ENCODE measurements at regions not wholly inside any gene's neighbourhood (a gene's known extent, or its start where the extent isn't known, plus 50 kb on each side); places are given as distances from the start of the nearest gene placed in this dataset.

GRCh38 chr5:82491397-82491796 lies 213.2 kb upstream of the RPS23 start:
- FAIRE-seq, result no peak
- no peaks in the 10 kb centered on the region; a peak in 1 of 4 replicates for H3K27me3 ChIP-seq (replicated peaks in 1 of 2; ENCODE audit: control insufficient read depth in 2 of 2, insufficient read depth in 2 of 2, low read length in 1 of 2)
- CTCF ChIA-PET, result interaction anchor here (0.6 kb wide), 1 partner anchor 9 kb away, joined by 3 read pairs; no protein-coding TSS in a partner anchor
- H3K4me1 ChIP-seq (ENCODE audit: control insufficient read depth, insufficient read depth, low read length), result no peaks in the 10 kb centered on the region
- H3K79me2 ChIP-seq (ENCODE audit: control insufficient read depth, insufficient read depth, low read length), result no peaks in the 10 kb centered on the region
- POLR2A ChIA-PET, result no interaction called here
- 0% methylated on average over 1 of the region's 1 CpG for WGBS (ENCODE audit: insufficient coverage, insufficient replicate concordance, low lambda C conversion rate, missing lambda C conversion rate)
- intact Hi-C loops (cut with micrococcal nuclease; ENCODE audit: unreplicated experiment), result loop anchor here (10.0 kb wide), 1 partner anchor 57 kb away; no protein-coding TSS in a partner anchor
- no peak overlapping the region for H3K4me2 ChIP-seq (ENCODE audit: control insufficient read depth, insufficient read depth)
- no peaks in the 10 kb centered on the region for H4K20me1 ChIP-seq (ENCODE audit: control insufficient read depth, insufficient read depth)
- RAD21 ChIA-PET (ENCODE audit: unreplicated experiment), result no interaction called here
- H3K27ac ChIP-seq (ENCODE audit: control insufficient read depth, insufficient read depth), result no peak overlapping the region
- TF ChIP-seq CREM (IDR thresholded peaks at IDR 0.05; ENCODE audit: low read depth), result no peak
- TF ChIP-seq JUND (IDR thresholded peaks at IDR 0.05; ENCODE audit: low read depth, low read length), result no peak
- no peak for TF ChIP-seq TCF3 (IDR thresholded peaks at IDR 0.05; ENCODE audit: borderline replicate concordance, insufficient read depth, low read depth, low read length)
- no peak for TF ChIP-seq ZNF274 (IDR thresholded peaks at IDR 0.05; ENCODE audit: insufficient read depth, insufficient read length)
- no peak for TF ChIP-seq CHD1 (IDR thresholded peaks at IDR 0.05; ENCODE audit: low read depth, low read length)
- no peaks in the 10 kb centered on the region for H3K36me3 ChIP-seq (ENCODE audit: control insufficient read depth in 2 of 2, insufficient read depth in 2 of 2, low read length in 1 of 2)
- no peak for DNase-seq (ENCODE audit: low read depth, low spot score)
- no peak for ATAC-seq
- no peaks in the 10 kb centered on the region for H3K9me3 ChIP-seq (replicated peaks; ENCODE audit: control insufficient read depth, insufficient read depth, low read length)
- SMC1A ChIA-PET (ENCODE audit: uncharacterized antibody, unreplicated experiment), result no interaction called here
- no peak overlapping the region for H3K9ac ChIP-seq (ENCODE audit: control insufficient read depth, insufficient read depth, low read length)
- no peak overlapping the region for H3K4me3 ChIP-seq
- H2AFZ ChIP-seq (ENCODE audit: control insufficient read depth, low read depth, low read length), result no peak overlapping the region
- in situ Hi-C loops (cut with MboI), result no loop called here
- no TSS peak for BruUV-seq (replicated peaks)

GRCh38 chr5:82489683-82490082 lies 211.5 kb upstream of the RPS23 start:
- TF ChIP-seq BCL3 (IDR thresholded peaks at IDR 0.05; ENCODE audit: borderline replicate concordance, insufficient read depth, low read depth, low read length, poor library complexity, severe bottlenecking) (no peak), SIX5 (IDR thresholded peaks at IDR 0.05; ENCODE audit: low read depth, low read length, severe bottlenecking) (no peak), IRF4 (IDR thresholded peaks at IDR 0.05; ENCODE audit: low read depth, low read length) (no peak), MEF2A (IDR thresholded peaks at IDR 0.05; ENCODE audit: insufficient read depth, low read depth, low read length) (no peak), IKZF1 (conservative IDR thresholded peaks at IDR 0.05) (no peak), POU2F2 (IDR thresholded peaks at IDR 0.05; ENCODE audit: borderline replicate concordance, low read depth, low read length) (no peak)
- no peak overlapping the region for H3K9ac ChIP-seq (ENCODE audit: control insufficient read depth, insufficient read depth, low read length)
- ATAC-seq (no peak), DNase-seq (ENCODE audit: low read depth, low spot score) (no peak), FAIRE-seq (no peak)
- RAD21 ChIA-PET (ENCODE audit: unreplicated experiment), result no interaction called here
- H3K27ac ChIP-seq (ENCODE audit: control insufficient read depth, insufficient read depth), result no peak overlapping the region
- SMC1A ChIA-PET (ENCODE audit: uncharacterized antibody, unreplicated experiment), result no interaction called here
- H3K36me3 ChIP-seq (ENCODE audit: control insufficient read depth in 2 of 2, insufficient read depth in 2 of 2, low read length in 1 of 2), result no peaks in the 10 kb centered on the region
- no peak overlapping the region for H2AFZ ChIP-seq (ENCODE audit: control insufficient read depth, low read depth, low read length)
- no peaks in the 10 kb centered on the region for H3K9me3 ChIP-seq (replicated peaks; ENCODE audit: control insufficient read depth, insufficient read depth, low read length)
- no peaks in the 10 kb centered on the region for H3K79me2 ChIP-seq (ENCODE audit: control insufficient read depth, insufficient read depth, low read length)
- no TSS peak for BruUV-seq (replicated peaks)
- no peak overlapping the region for H3K4me3 ChIP-seq
- H4K20me1 ChIP-seq (ENCODE audit: control insufficient read depth, insufficient read depth), result no peaks in the 10 kb centered on the region
- no peak overlapping the region for H3K4me2 ChIP-seq (ENCODE audit: control insufficient read depth, insufficient read depth)
- intact Hi-C loops (cut with micrococcal nuclease; ENCODE audit: unreplicated experiment), result loop anchor here (10.0 kb wide), 1 partner anchor 55 kb away; no protein-coding TSS in a partner anchor
- POLR2A ChIA-PET, result no interaction called here
- WGBS (ENCODE audit: insufficient coverage, insufficient replicate concordance, low lambda C conversion rate, missing lambda C conversion rate), result 0% methylated on average over 1 of the region's 1 CpG
- CTCF ChIA-PET, result interaction anchor here (0.7 kb wide), 1 partner anchor 1067 kb away, joined by 3 read pairs; no protein-coding TSS in a partner anchor
- in situ Hi-C loops (cut with MboI), result no loop called here
- H3K4me1 ChIP-seq (ENCODE audit: control insufficient read depth, insufficient read depth, low read length), result no peaks in the 10 kb centered on the region
- no peaks in the 10 kb centered on the region; a peak in 1 of 4 replicates for H3K27me3 ChIP-seq (replicated peaks in 1 of 2; ENCODE audit: control insufficient read depth in 2 of 2, insufficient read depth in 2 of 2, low read length in 1 of 2)

All from GM12878 (cell line).